Osteoblast (primary cell): ENCODE measurements at regions not wholly inside any gene's neighbourhood (a gene's known extent, or its start where the extent isn't known, plus 50 kb on each side); places are given as distances from the start of the nearest gene placed in this dataset.

ENCODE experiments used
- DNase-seq: peaks from one replicate; pipeline ENCODE4 v3.0.0; 2011; ENCODE audit warnings: low spot score, mixed read lengths; ENCODE audit not compliant: insufficient read length; ENCODE audit errors: missing footprints
- H2AFZ ChIP-seq: 2 replicates; pipeline ENCODE4 v1.6.0; 2011; ENCODE audit warnings: mild to moderate bottlenecking, low read length
- H3K27ac ChIP-seq: 2 replicates; pipeline ENCODE4 v1.5.1; 2011; ENCODE audit warnings: mild to moderate bottlenecking, low read depth, low read length, moderate library complexity
- H3K27me3 ChIP-seq: 2 replicates; pipeline ENCODE4 v1.6.0; 2012; ENCODE audit warnings: mild to moderate bottlenecking, control low read depth, inconsistent platforms, low read length, moderate library complexity; ENCODE audit not compliant: insufficient read depth
- H3K36me3 ChIP-seq: 2 replicates; pipeline ENCODE4 v1.5.1; 2011; ENCODE audit warnings: mild to moderate bottlenecking, low read length, control low read depth, moderate library complexity; ENCODE audit not compliant: insufficient read depth
- H3K4me1 ChIP-seq: 2 replicates; pipeline ENCODE4 v1.5.1; 2011; ENCODE audit warnings: mild to moderate bottlenecking, low read length, control low read depth, moderate library complexity; ENCODE audit not compliant: insufficient read depth
- H3K4me2 ChIP-seq: 2 replicates; pipeline ENCODE4 v1.6.0; 2011; ENCODE audit warnings: mild to moderate bottlenecking, low read length; ENCODE audit not compliant: insufficient read depth
- H3K4me3 ChIP-seq: fragments of 200-600 bp; sonication (generic); 3 replicates; pipeline ENCODE4 v1.5.1; 2012; ENCODE audit warnings: mild to moderate bottlenecking, low read length, inconsistent platforms; ENCODE audit not compliant: insufficient read depth
- H3K79me2 ChIP-seq: 2 replicates; pipeline ENCODE4 v1.6.0; 2012; ENCODE audit warnings: mild to moderate bottlenecking, low read length, control low read depth, inconsistent platforms; ENCODE audit not compliant: insufficient read depth
- H3K9me3 ChIP-seq: 2 replicates; pipeline ENCODE4 v1.5.1; 2011; ENCODE audit warnings: low read depth, low read length, control low read depth
- H4K20me1 ChIP-seq: 2 replicates; pipeline ENCODE4 v1.6.0; 2012; ENCODE audit warnings: mild to moderate bottlenecking, low read length, control low read depth; ENCODE audit not compliant: insufficient read depth
- TF ChIP-seq, protein P1 (sequence below): IDR thresholded peaks from 2 replicates; pipeline ENCODE4 v1.5.1; 2011; ENCODE audit warnings: mild to moderate bottlenecking, low read depth, low read length, moderate library complexity; ENCODE audit errors: extremely low read depth

GRCh38 chr2:102078773-102079172, 63.8 kb upstream of the IL1R1 start:
- Histone ChIP-seq H3K27me3 (no peaks in the 10 kb centered on the region), H3K4me1 (peaks cover 13% of the 10 kb centered on the region), H3K36me3 (no peaks in the 10 kb centered on the region), H3K4me3 (no peak overlapping the region), H4K20me1 (no peaks in the 10 kb centered on the region), H3K27ac (no peak overlapping the region), H3K9me3 (no peaks in the 10 kb centered on the region), H3K79me2 (no peaks in the 10 kb centered on the region), H3K4me2 (no peak overlapping the region), H2AFZ (no peak overlapping the region)
- TF ChIP-seq, protein P1, sequence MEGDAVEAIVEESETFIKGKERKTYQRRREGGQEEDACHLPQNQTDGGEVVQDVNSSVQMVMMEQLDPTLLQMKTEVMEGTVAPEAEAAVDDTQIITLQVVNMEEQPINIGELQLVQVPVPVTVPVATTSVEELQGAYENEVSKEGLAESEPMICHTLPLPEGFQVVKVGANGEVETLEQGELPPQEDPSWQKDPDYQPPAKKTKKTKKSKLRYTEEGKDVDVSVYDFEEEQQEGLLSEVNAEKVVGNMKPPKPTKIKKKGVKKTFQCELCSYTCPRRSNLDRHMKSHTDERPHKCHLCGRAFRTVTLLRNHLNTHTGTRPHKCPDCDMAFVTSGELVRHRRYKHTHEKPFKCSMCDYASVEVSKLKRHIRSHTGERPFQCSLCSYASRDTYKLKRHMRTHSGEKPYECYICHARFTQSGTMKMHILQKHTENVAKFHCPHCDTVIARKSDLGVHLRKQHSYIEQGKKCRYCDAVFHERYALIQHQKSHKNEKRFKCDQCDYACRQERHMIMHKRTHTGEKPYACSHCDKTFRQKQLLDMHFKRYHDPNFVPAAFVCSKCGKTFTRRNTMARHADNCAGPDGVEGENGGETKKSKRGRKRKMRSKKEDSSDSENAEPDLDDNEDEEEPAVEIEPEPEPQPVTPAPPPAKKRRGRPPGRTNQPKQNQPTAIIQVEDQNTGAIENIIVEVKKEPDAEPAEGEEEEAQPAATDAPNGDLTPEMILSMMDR: no peak
- no peak for DNase-seq

DNA sequence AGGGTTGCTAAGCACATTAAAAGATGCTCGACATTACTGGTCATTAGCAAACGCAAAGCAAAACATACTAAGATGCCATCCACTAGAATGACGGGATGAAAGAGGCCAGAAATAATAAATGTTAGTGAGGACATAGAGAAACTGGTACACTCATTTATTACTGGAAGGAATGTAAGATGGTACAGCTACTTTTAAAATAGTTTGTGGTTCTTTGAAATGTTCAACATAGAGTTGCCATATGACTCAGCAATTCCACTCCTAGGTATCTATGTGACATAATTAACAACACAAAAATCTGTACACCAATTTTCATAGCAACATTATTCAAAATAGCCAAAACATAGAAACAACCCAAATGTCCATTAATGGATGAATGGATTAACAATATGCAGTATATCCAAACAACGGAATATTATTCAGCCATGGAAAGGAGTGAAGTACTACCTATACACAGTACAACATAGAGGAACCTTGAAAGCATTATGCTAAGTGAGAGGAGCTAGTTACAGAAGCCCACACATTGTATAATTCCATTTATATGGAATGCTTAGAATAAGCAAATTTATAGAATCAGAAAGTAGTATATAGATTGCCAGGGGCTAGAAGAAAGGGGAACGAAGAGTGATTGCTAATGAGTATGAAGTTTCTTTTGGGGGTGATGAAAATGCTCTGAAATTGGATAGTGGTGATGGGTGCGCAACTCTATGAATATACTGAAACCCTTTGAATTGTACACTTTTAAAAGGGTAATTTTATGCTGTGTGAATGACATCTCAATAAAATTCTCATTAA, 61.9 kb upstream of the IL1R1 start:
- H4K20me1 ChIP-seq: no peaks in the 10 kb centered on the region
- H3K27ac ChIP-seq: peak overlapping the region; percentile 27
- no peaks in the 10 kb centered on the region for H3K27me3 ChIP-seq
- no peak overlapping the region for H2AFZ ChIP-seq
- H3K36me3 ChIP-seq: no peaks in the 10 kb centered on the region
- H3K9me3 ChIP-seq: no peaks in the 10 kb centered on the region
- H3K4me1 ChIP-seq: peaks cover 13% of the 10 kb centered on the region
- no peak overlapping the region for H3K4me2 ChIP-seq
- H3K4me3 ChIP-seq: no peak overlapping the region
- DNase-seq: no peak
- H3K79me2 ChIP-seq: no peaks in the 10 kb centered on the region
- TF ChIP-seq, protein P1: no peak

GRCh38 chr2:102081243-102081522, 61.4 kb upstream of the IL1R1 start:
- TF ChIP-seq, protein P1: no peak
- peaks cover 13% of the 10 kb centered on the region for H3K4me1 ChIP-seq
- H3K4me3 ChIP-seq: no peak overlapping the region
- H3K79me2 ChIP-seq: no peaks in the 10 kb centered on the region
- no peak overlapping the region for H3K4me2 ChIP-seq
- DNase-seq: no peak
- H2AFZ ChIP-seq: no peak overlapping the region
- no peaks in the 10 kb centered on the region for H3K36me3 ChIP-seq
- peak overlapping the region; percentile 27 for H3K27ac ChIP-seq
- no peaks in the 10 kb centered on the region for H3K9me3 ChIP-seq
- no peaks in the 10 kb centered on the region for H4K20me1 ChIP-seq
- H3K27me3 ChIP-seq: no peaks in the 10 kb centered on the region

DNA sequence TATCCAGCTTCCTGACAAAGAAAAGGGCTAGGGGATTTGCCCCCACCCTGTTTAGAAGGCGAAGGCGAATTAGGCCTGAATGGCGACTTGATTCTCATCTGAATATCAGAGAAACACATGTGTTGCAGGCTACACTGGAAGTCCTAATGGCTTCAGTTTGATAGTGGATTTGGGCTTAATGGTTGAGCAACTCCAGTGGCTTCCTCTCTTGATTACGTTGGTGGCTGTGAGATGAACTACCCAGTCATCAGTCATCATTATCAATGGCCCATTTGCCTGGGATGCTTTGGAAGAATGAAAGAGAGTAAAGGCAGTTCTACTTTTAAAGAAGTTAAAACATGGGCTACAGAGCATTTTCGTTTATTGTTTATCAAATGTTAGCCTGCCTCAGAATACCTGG, 60.9 kb upstream of the IL1R1 start:
- Histone ChIP-seq H4K20me1 (no peaks in the 10 kb centered on the region), H3K4me1 (peaks cover 13% of the 10 kb centered on the region), H3K79me2 (no peaks in the 10 kb centered on the region), H3K4me3 (no peak overlapping the region), H3K27me3 (no peaks in the 10 kb centered on the region), H3K36me3 (no peaks in the 10 kb centered on the region), H3K4me2 (no peak overlapping the region), H2AFZ (no peak overlapping the region), H3K27ac (peak overlapping the region; percentile 11), H3K9me3 (no peaks in the 10 kb centered on the region)
- TF ChIP-seq, protein P1: no peak
- DNase-seq: no peak
